GM23338 (cell line): ENCODE measurements at regions not wholly inside any gene's neighbourhood (a gene's known extent, or its start where the extent isn't known, plus 50 kb on each side); places are given as distances from the start of the nearest gene placed in this dataset.

Source experiments
- CREB1 ChIP-seq: fragments of 250-450 bp; sonication (Bioruptor Pico); IDR thresholded peaks from 2 replicates; pipeline ENCODE4 v1.5.0; 2020; ENCODE audit warnings: low read depth, mild to moderate bottlenecking, moderate library complexity
- CTCF ChIP-seq, 2 experiments: fragments of 200-600 bp in 1 of 2; sonication (generic) in 1 of 2; conservative IDR thresholded peaks; 2 replicates each; pipeline versions ENCODE4 v1.5.1 to v1.6.1; 2016 to 2017; ENCODE audit warnings: antibody characterized with exemption in 2 of 2, low read depth in 2 of 2, mild to moderate bottlenecking in 2 of 2, moderate library complexity in 1 of 2
- ETS1 ChIP-seq: IDR thresholded peaks from 2 replicates; pipeline ENCODE4 v1.6.1; 2016; ENCODE audit warnings: antibody characterized with exemption
- EZH2 ChIP-seq: fragments of 200-600 bp; sonication (generic); IDR thresholded peaks from one replicate; pipeline ENCODE4 v1.8.0; 2017; ENCODE audit warnings: antibody characterized with exemption, mild to moderate bottlenecking, low read depth; ENCODE audit not compliant: unreplicated experiment
- EZH2phosphoT487 ChIP-seq: fragments of 200-600 bp; sonication (generic); IDR thresholded peaks from one replicate; pipeline ENCODE4 v1.8.1; 2018; ENCODE audit warnings: antibody characterized with exemption; ENCODE audit not compliant: unreplicated experiment
- JUNB ChIP-seq: IDR thresholded peaks from one replicate; pipeline ENCODE4 v1.6.1; 2016; ENCODE audit warnings: antibody characterized with exemption; ENCODE audit not compliant: unreplicated experiment
- NANOG ChIP-seq: IDR thresholded peaks from 2 replicates; pipeline ENCODE4 v1.6.1; 2016; ENCODE audit warnings: antibody characterized with exemption, borderline replicate concordance
- POLR2AphosphoS5 ChIP-seq: IDR thresholded peaks from 2 replicates; pipeline ENCODE4 v1.6.1; 2016; ENCODE audit warnings: antibody characterized with exemption, low read depth
- REST ChIP-seq: IDR thresholded peaks from one replicate; pipeline ENCODE4 v1.6.1; 2018; ENCODE audit warnings: antibody characterized with exemption; ENCODE audit not compliant: unreplicated experiment
- STAT1 ChIP-seq: IDR thresholded peaks from one replicate; pipeline ENCODE4 v1.6.1; 2016; ENCODE audit warnings: antibody characterized with exemption; ENCODE audit not compliant: unreplicated experiment
- ZNF114 ChIP-seq: fragments of 250-450 bp; sonication (Bioruptor Pico); IDR thresholded peaks from 2 replicates; pipeline ENCODE4 v1.5.0; 2020; ENCODE audit warnings: mild to moderate bottlenecking, moderate library complexity

GRCh38 chr4:155026715-155027114 is 181.7 kb upstream of the NPY2R start:
- no peak for TF ChIP-seq CTCF (conservative IDR thresholded peaks at IDR 0.05; ENCODE audit: low read depth in 2 of 2)
- TF ChIP-seq EZH2, result no peak
- TF ChIP-seq POLR2AphosphoS5, result no peak
- no peak for TF ChIP-seq EZH2phosphoT487
- no peak for TF ChIP-seq ZNF114
- no peak for TF ChIP-seq CREB1
- no peak for TF ChIP-seq JUNB
- TF ChIP-seq ETS1, result no peak
- TF ChIP-seq REST, result no peak
- TF ChIP-seq STAT1, result no peak
- no peak for TF ChIP-seq NANOG
